T-helper 1 cell treated with Interleukin-12 subunit alpha and Interleukin-12 subunit beta and Interleukin-4 antibody, amounts not matched to agents 30 ng/mL and 1 ng/mL, for 36 hours (primary cell): ENCODE measurements at regions not wholly inside any gene's neighbourhood (a gene's known extent, or its start where the extent isn't known, plus 50 kb on each side); places are given as distances from the start of the nearest gene placed in this dataset.
"Not testable (repeated sequence)": the region's sequence is repeated elsewhere in the genome, so short reads cannot be mapped to it uniquely, and the experiment has no call there.

ENCODE experiments used
- intact Hi-C: fragments of 100-400 bp; cut with micrococcal nuclease; formaldehyde crosslinking; loops from one replicate; pipeline ENCODE4 v1.15.1; 2024

- intact Hi-C loops, result not testable (repeated sequence)
These were observed 293.2 kb upstream of the SEMA6A start for GRCh38 chr5:116867825-116868224.

- intact Hi-C loops, result no loop called here
These were observed 291.0 kb upstream of the SEMA6A start for GRCh38 chr5:116865651-116866050.

GRCh38 chr5:116864838-116865190 is 290.2 kb upstream of the SEMA6A start:
- intact Hi-C loops, result no loop called here

DNA sequence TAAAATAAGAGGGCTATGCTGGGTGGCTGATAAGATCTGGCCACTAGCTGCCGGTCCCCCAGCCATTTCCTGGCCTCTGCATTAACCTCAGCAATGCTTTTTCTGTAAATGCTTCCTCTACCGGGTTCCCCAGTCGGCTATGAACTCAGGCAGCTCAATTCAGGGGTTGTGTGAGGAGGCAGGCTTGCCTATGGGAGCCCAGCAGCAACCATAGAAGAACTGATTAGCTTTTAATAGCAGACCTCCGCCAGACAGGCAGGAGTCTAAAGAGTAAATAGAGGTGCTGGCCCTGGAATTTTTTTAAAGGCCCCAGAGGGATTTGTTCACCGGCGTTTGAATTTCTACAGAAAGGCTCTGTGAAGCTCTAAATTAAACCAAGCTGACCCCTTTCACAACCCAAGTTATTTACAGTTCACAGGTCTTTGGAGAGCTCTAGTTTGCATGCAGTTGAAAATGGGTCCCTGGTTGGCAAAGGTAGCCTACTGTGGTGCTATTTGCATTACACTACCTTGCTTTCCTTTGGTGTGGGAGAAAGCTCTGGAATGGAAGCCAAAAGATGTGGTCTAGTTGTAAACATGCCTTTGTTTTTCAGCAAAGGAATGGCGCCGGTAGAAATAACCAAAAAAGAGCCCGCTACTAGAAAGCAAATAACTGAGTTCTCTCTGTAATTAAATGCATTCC is 289.7 kb upstream of the SEMA6A start:
- intact Hi-C loops, result no loop called here

- intact Hi-C loops, result no loop called here
These were observed 288.2 kb upstream of the SEMA6A start for GRCh38 chr5:116862632-116863455.

DNA sequence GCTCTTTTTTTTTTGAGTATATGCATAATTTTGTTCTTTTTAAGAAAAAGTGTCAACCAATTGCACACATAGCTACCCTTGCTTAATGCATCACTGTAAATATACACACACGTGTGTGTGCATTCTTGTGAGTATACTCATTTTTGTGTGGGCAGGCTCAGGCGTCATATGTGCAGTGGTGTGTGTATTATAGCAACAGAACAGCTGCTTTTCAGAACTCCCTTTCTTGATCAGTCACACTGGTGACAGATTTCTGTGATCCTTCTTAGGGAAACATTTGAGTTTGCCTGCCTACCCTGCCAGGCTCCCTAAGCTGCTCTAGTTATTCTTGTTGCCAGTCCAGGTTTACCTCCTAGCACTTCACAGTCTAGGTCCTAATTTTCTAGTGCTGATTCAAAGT is 287.0 kb upstream of the SEMA6A start:
- intact Hi-C loops, result no loop called here

DNA sequence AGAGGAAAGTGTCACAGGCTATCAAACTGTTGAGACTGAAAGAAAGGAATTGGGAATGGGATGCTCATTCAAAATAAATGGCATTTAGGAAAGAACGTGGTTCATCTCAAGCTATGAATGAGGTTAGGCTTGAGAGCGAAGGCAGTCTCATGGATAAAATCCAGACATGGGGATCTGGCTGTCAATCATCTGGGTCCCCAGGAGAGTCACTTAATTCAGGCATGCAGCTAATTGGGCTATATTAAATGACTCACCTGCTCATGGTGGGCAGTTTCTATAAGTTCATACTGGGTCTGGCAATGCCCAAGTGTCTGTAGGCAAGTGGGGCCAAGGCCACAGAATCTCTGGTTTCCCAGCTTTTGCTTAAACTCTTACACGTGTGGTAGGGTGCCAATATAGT is 286.5 kb upstream of the SEMA6A start:
- intact Hi-C loops, result no loop called here

DNA sequence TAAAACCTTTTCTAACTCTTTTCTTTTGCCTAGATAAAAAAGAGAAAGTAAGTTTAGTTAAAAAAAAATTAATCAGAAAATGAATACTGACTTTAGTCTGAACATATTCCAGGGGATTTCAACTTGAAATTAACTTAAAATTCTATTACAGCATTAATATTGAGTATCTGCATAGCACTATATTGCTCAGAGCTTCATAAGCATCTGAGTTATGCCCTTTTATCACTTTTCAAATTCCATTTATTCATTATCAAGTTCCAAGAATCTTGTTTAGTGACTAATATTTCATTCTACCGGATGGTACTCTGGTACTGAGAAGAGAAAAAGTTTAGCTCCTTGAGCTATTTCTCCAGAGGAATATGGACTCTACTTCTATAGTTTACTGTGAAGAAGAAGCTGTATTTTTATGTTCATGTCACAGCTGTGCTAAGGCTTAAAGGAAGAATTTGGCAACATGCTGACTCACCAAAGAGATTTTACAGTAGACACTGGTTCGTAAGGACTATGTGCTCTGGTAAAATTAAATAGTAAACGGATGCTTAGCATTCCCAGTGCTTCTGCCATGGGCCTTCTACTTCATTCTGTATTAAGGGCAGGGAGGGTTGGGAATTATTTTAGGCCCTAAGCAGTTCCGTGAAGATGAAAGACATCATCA is 285.2 kb upstream of the SEMA6A start:
- intact Hi-C loops, result no loop called here

GRCh38 chr5:116858705-116859333 is 284.2 kb upstream of the SEMA6A start:
- intact Hi-C loops, result no loop called here

GRCh38 chr5:116858020-116858419 is 283.4 kb upstream of the SEMA6A start:
- intact Hi-C loops, result not testable (repeated sequence)

DNA sequence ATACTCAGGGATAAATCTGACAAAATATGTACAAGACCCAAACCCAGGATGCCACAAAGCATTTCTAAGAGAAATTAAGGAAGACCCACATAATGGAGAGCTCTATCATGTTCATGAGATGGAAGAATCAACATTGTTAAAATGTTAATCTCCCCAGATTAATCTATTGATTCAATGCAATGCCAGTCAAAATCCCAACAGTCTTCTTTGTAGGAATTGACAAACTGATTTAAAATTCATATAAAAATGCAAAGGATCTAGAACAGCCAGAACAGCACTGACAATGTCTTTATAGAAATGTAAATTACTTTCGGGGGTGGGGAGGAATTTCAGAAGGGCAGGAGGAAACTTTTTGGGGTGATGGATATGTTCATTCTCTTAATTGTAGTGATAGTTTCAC is 281.6 kb upstream of the SEMA6A start:
- intact Hi-C loops, result no loop called here

GRCh38 chr5:116853992-116854391 is 279.4 kb upstream of the SEMA6A start:
- intact Hi-C loops, result no loop called here

- intact Hi-C loops, result no loop called here
These were observed 274.4 kb upstream of the SEMA6A start for GRCh38 chr5:116848954-116849581.

GRCh38 chr5:116847960-116848359 is 273.3 kb upstream of the SEMA6A start:
- intact Hi-C loops, result no loop called here

DNA sequence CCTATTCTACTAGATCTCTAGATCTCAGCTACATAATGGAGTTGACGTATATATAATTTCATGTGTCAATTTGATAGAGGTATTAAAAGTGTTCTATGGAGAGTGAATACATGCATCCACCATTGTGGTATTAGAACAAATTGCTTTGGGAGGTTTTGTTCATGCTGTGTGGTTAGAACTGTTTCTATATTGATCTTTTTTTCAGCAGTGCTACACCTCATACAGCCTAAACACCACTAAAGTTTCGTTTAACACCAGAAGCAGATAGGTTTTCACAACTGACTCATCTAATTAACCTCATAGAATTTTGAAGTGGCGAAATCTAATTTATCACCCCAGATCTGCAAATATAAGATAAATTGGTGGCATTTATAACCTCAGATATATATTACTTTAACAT is 269.4 kb upstream of the SEMA6A start:
- intact Hi-C loops, result no loop called here

- intact Hi-C loops, result no loop called here
These were observed 267.9 kb upstream of the SEMA6A start for GRCh38 chr5:116842514-116842961.

DNA sequence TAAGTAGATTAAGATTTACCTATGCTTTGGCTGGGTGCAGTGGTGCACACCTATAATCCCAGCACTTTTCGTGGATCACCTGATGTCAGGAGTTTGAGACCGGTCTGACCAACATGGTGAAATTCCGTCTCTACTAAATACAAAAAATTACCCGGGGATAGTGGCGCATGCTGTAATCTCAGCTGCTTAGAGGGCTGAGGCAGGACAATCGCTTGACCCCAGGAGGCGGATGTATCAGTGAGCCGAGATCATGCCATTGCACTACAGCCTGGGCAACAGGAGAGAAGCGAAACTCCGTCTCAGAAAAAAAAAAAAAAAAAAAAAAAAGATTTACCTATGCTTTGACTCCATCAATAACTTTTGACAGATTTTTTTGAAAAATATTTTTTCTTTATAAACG is 267.1 kb upstream of the SEMA6A start:
- intact Hi-C loops, result no loop called here

DNA sequence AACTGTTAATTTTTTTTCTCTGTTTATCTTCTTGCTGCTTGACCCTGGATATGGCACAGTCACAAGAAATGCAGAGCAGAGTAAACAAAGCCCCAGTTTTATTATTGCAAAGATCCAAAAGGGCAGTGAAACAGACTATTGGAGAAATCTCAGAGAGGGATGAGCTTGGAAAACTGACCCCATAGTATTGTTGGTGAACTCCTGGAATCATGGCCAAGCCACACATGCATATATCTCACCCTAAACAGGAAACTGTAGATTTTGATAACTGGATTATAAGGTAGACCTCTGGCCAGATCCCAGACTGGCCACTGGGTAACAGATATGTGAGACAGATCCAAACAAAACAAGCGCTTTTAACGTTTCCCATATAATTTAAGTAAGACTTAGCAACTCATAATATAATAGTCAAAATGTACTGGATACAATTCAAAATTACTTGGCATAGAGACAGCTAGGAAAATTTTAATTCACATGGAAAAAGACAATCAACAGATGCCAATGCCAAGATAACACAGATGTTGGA is 263.5 kb upstream of the SEMA6A start:
- intact Hi-C loops, result no loop called here

- intact Hi-C loops, result no loop called here
These were observed 260.3 kb upstream of the SEMA6A start for GRCh38 chr5:116834796-116835515.

- intact Hi-C loops, result no loop called here
These were observed 255.5 kb upstream of the SEMA6A start for GRCh38 chr5:116830079-116830478.

- intact Hi-C loops, result no loop called here
These were observed 252.5 kb upstream of the SEMA6A start for GRCh38 chr5:116827078-116827477.
